GM21515 (cell line): ENCODE measurements at regions not wholly inside any gene's neighbourhood (a gene's known extent, or its start where the extent isn't known, plus 50 kb on each side); places are given as distances from the start of the nearest gene placed in this dataset.

Experiments used
- ATAC-seq: cut with Tn5 transposase; IDR thresholded peaks from one replicate; pipeline ENCODE4 v1.9.1; 2021; ENCODE audit not compliant: unreplicated experiment

- ATAC-seq = no peak
These were observed 194.5 kb upstream of the ARSJ start for GRCh38 chr4:114173968-114174367.

GRCh38 chr4:114177628-114178027 lies 198.2 kb upstream of the ARSJ start:
- no peak for ATAC-seq

- no peak for ATAC-seq
These were observed 198.9 kb upstream of the ARSJ start for GRCh38 chr4:114178392-114178791.

- no peak for ATAC-seq
These were observed 201.0 kb upstream of the ARSJ start for GRCh38 chr4:114180481-114180880.

GRCh38 chr4:114184901-114185300 lies 205.5 kb upstream of the ARSJ start:
- no peak for ATAC-seq

GRCh38 chr4:114187592-114187991 lies 208.1 kb upstream of the ARSJ start:
- ATAC-seq = no peak

- ATAC-seq = no peak
These were observed 212.0 kb upstream of the ARSJ start for GRCh38 chr4:114191496-114191895.

- no peak for ATAC-seq
These were observed 213.4 kb upstream of the ARSJ start for GRCh38 chr4:114192854-114193253.

- ATAC-seq = no peak
These were observed 214.4 kb upstream of the ARSJ start for GRCh38 chr4:114193624-114194399.

- no peak for ATAC-seq
These were observed 217.2 kb upstream of the ARSJ start for GRCh38 chr4:114196606-114197005.

GRCh38 chr4:114200026-114200425 lies 220.6 kb upstream of the ARSJ start:
- ATAC-seq = no peak

GRCh38 chr4:114205261-114205660 lies 225.8 kb upstream of the ARSJ start:
- no peak for ATAC-seq

- no peak for ATAC-seq
These were observed 229.2 kb upstream of the ARSJ start for GRCh38 chr4:114208574-114209151.

- ATAC-seq = no peak
These were observed 230.1 kb upstream of the ARSJ start for GRCh38 chr4:114209584-114209983.

- ATAC-seq = no peak
These were observed 232.1 kb upstream of the ARSJ start for GRCh38 chr4:114211556-114211955.

GRCh38 chr4:114217150-114217817 lies 237.8 kb upstream of the ARSJ start:
- no peak for ATAC-seq

GRCh38 chr4:114223580-114223979 lies 244.1 kb upstream of the ARSJ start:
- no peak for ATAC-seq

- ATAC-seq = no peak
These were observed 246.0 kb upstream of the ARSJ start for GRCh38 chr4:114225436-114225835.

- ATAC-seq = no peak
These were observed 246.7 kb upstream of the ARSJ start for GRCh38 chr4:114226179-114226578.

GRCh38 chr4:114226968-114227760 lies 247.7 kb upstream of the ARSJ start:
- ATAC-seq = peak; percentile 77

- no peak for ATAC-seq
These were observed 250.3 kb upstream of the ARSJ start for GRCh38 chr4:114229706-114230105.
